ENCODE measurements at regions not wholly inside any gene's neighbourhood (a gene's known extent, or its start where the extent isn't known, plus 50 kb on each side); places are given as distances from the start of the nearest gene placed in this dataset.

GRCh38 chr16:27638833-27639560 lies 89.1 kb downstream of the KATNIP start:
- TF ChIP-seq MLX (CRISPR knock-in tag; IDR thresholded peaks at IDR 0.05) (no peak), GRHL2 (CRISPR knock-in tag; IDR thresholded peaks at IDR 0.05; ENCODE audit: insufficient replicate concordance, severe bottlenecking) (no peak), TCF7 (CRISPR knock-in tag; IDR thresholded peaks at IDR 0.05; ENCODE audit: low read depth) (no peak), ZNF281 (CRISPR knock-in tag; IDR thresholded peaks at IDR 0.05) (no peak), KAT7 (CRISPR knock-in tag; IDR thresholded peaks at IDR 0.05; ENCODE audit: borderline replicate concordance) (no peak), FOXP1 (CRISPR knock-in tag; IDR thresholded peaks at IDR 0.05; ENCODE audit: borderline replicate concordance) (no peak)
- H3K4me3 Mint-ChIP-seq: no peak overlapping the region
- ChIA-PET POLR2A (interaction anchor here (1.0 kb wide), 1 partner anchor 211 kb away, joined by 3 read pairs; no protein-coding TSS in a partner anchor), CTCF (interaction anchor here (0.6 to 2.6 kb wide), 49 partner anchors 9 to 452 kb away, joined by 3 to 30 read pairs (median 5); partner anchors contain the start of genes GTF3C1 and KATNIP)
- ATAC-seq (no peak), DNase-seq (ENCODE audit: low spot score) (no peak)
- no peaks in the 10 kb centered on the region for H3K27me3 Mint-ChIP-seq (ENCODE audit: low read depth)
- peaks cover 29% of the 10 kb centered on the region for H3K4me1 Mint-ChIP-seq
- H3K27ac Mint-ChIP-seq: no peak overlapping the region
- H3K9me3 Mint-ChIP-seq: no peaks in the 10 kb centered on the region
- H3K36me3 Mint-ChIP-seq: peaks cover 7% of the 10 kb centered on the region; the same call in 1 of the 2 replicates

GRCh38 chr16:27639561-27640276 lies 89.8 kb downstream of the KATNIP start:
- peaks cover 7% of the 10 kb centered on the region; the same call in 1 of the 2 replicates for H3K36me3 Mint-ChIP-seq
- DNase-seq (ENCODE audit: low spot score) (peak; percentile 40), ATAC-seq (peak; percentile 87)
- no peak overlapping the region for H3K27ac Mint-ChIP-seq
- peaks cover 25% of the 10 kb centered on the region for H3K4me1 Mint-ChIP-seq
- TF ChIP-seq MXD4 (CRISPR knock-in tag; IDR thresholded peaks at IDR 0.05; ENCODE audit: borderline replicate concordance) (no peak), SMAD3 (CRISPR knock-in tag; IDR thresholded peaks at IDR 0.05; ENCODE audit: borderline replicate concordance) (no peak), JAZF1 (CRISPR knock-in tag; IDR thresholded peaks at IDR 0.05) (no peak), RORB (CRISPR knock-in tag; IDR thresholded peaks at IDR 0.05) (no peak), CTCF (IDR thresholded peaks at IDR 0.05) (peak; percentile 46), NFYB (CRISPR knock-in tag; conservative IDR thresholded peaks at IDR 0.05; ENCODE audit: low read depth) (no peak), FOXP1 (CRISPR knock-in tag; IDR thresholded peaks at IDR 0.05; ENCODE audit: borderline replicate concordance) (no peak), USF2 (CRISPR knock-in tag; IDR thresholded peaks at IDR 0.05) (no peak)
- H3K9me3 Mint-ChIP-seq: no peaks in the 10 kb centered on the region
- H3K27me3 Mint-ChIP-seq (ENCODE audit: low read depth): no peaks in the 10 kb centered on the region
- ChIA-PET CTCF (interaction anchor here (0.6 to 2.6 kb wide), 55 partner anchors 9 to 451 kb away, joined by 3 to 30 read pairs (median 4); partner anchors contain the start of genes GTF3C1 and KATNIP), POLR2A (interaction anchor here (1.0 kb wide), 1 partner anchor 211 kb away, joined by 3 read pairs; no protein-coding TSS in a partner anchor)
- no peak overlapping the region for H3K4me3 Mint-ChIP-seq

All from WTC11 (cell line).